Neural crest cell (in vitro differentiated cells): ENCODE measurements at regions not wholly inside any gene's neighbourhood (a gene's known extent, or its start where the extent isn't known, plus 50 kb on each side); places are given as distances from the start of the nearest gene placed in this dataset. TPM values are rescaled to one million over a fixed set of nuclear protein-coding genes. Genes with fewer than 3 reads are reported as not detected.
"Not testable (repeated sequence)": the region's sequence is repeated elsewhere in the genome, so short reads cannot be mapped to it uniquely, and the experiment has no call there.

Experiments used
- DNase-seq: peaks from one replicate; pipeline ENCODE4 v3.0.0; 2021; ENCODE audit warnings: low read depth, mixed read lengths, low spot score
- H3K27ac Mint-ChIP-seq: one replicate; pipeline ENCODE4 v1.8.0; 2021; ENCODE audit warnings: mild to moderate bottlenecking, mixed read lengths; ENCODE audit not compliant: unreplicated experiment
- H3K27me3 Mint-ChIP-seq: 2 replicates; pipeline ENCODE4 v1.8.0; 2021; ENCODE audit warnings: low read depth, mild to moderate bottlenecking, mixed read lengths
- H3K36me3 Mint-ChIP-seq: 2 replicates; pipeline ENCODE4 v1.8.0; 2021; ENCODE audit warnings: low read depth, mild to moderate bottlenecking, mixed read lengths
- H3K4me1 Mint-ChIP-seq: 2 replicates; pipeline ENCODE4 v1.8.0; 2021; ENCODE audit warnings: mixed read lengths
- H3K4me3 Mint-ChIP-seq: one replicate; pipeline ENCODE4 v1.8.0; 2021; ENCODE audit warnings: mild to moderate bottlenecking, mixed read lengths
- H3K9me3 Mint-ChIP-seq: 2 replicates; pipeline ENCODE4 v1.8.0; 2021; ENCODE audit warnings: mixed read lengths
- microRNA-seq: library from miRNA; unstranded; fragments of <30 nt; microRNA quantifications from one replicate; pipeline ENCODE4, GENCODE V29; 2020
- TF ChIP-seq, protein P1 (sequence below): fragments of 200-600 bp; sonication (generic); conservative IDR thresholded peaks from 2 replicates; pipeline ENCODE4 v1.5.0; 2021; ENCODE audit warnings: antibody characterized with exemption, mild to moderate bottlenecking

DNA sequence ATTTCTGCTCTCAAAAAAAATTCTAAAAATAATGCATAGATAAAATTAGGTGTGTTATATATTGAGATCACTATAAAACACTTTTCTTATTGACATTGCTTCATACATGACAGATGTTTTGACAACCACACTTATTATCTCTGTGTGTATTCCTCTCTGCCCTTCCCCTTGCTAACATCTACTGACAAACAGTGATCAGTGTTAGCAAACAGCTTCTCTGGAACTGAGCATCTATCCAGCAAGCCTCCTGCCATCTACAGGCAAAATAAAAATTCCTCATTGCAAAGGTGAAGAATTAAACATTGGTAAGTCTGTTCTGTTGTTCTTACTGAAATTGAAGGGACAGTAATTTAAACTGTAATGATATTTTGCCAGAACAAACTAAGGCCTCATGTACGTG lies 2153.9 kb downstream of the NCAM2 start:
- H3K4me1 Mint-ChIP-seq, result no peaks in the 10 kb centered on the region
- no peaks in the 10 kb centered on the region for H3K27me3 Mint-ChIP-seq
- no peak overlapping the region for H3K27ac Mint-ChIP-seq
- H3K36me3 Mint-ChIP-seq, result no peaks in the 10 kb centered on the region
- no peaks in the 10 kb centered on the region for H3K9me3 Mint-ChIP-seq
- TF ChIP-seq, protein P1, sequence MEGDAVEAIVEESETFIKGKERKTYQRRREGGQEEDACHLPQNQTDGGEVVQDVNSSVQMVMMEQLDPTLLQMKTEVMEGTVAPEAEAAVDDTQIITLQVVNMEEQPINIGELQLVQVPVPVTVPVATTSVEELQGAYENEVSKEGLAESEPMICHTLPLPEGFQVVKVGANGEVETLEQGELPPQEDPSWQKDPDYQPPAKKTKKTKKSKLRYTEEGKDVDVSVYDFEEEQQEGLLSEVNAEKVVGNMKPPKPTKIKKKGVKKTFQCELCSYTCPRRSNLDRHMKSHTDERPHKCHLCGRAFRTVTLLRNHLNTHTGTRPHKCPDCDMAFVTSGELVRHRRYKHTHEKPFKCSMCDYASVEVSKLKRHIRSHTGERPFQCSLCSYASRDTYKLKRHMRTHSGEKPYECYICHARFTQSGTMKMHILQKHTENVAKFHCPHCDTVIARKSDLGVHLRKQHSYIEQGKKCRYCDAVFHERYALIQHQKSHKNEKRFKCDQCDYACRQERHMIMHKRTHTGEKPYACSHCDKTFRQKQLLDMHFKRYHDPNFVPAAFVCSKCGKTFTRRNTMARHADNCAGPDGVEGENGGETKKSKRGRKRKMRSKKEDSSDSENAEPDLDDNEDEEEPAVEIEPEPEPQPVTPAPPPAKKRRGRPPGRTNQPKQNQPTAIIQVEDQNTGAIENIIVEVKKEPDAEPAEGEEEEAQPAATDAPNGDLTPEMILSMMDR, result no peak
- no peak overlapping the region for H3K4me3 Mint-ChIP-seq
- DNase-seq, result no peak

DNA sequence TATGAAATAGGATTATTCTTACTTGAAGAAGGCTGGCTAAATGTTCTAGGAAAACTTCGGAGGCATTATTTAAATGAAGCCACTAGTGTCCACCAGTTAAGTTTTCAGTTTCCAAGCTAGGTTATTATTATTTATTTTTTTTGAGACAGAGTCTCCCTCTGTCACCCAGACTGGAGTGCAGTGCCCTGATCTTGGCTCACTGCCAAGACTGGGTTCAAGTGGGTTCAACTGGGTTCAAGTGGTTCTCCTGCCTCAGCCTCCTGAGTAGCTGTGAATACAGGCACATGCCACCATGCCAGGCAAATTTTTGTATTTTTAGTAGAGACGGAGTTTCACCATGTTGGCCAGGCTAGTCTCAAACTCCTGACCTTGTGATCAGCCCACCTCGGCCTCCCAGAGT lies 2155.6 kb downstream of the NCAM2 start:
- not testable (repeated sequence) for DNase-seq

DNA sequence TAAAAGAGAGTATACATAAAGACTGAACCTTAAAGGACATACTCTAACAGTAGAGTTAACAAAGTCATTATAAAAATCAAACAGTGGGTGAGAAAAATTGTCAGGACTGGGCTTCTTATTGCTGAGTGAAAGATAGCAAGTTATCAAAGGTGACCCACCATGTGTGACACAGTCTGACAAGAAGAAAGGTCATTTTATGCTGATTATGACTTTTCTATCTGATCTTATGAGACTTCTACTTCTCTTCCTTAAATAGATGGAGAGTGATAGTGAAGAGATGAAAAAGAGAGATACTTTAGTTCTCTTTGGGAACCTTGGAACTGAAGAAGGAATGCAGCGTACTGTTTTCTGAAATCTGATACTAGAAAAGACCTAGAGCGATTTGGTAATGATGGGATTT lies 2157.1 kb downstream of the NCAM2 start:
- Mint-ChIP-seq H3K4me1 (no peaks in the 10 kb centered on the region), H3K27me3 (no peaks in the 10 kb centered on the region), H3K36me3 (no peaks in the 10 kb centered on the region), H3K9me3 (no peaks in the 10 kb centered on the region), H3K4me3 (no peak overlapping the region), H3K27ac (no peak overlapping the region)
- no peak for DNase-seq
- TF ChIP-seq, protein P1, result no peak

More for the DNA sequence above, 2155.6 kb downstream of the NCAM2 start:
- not testable (repeated sequence) for H3K36me3 Mint-ChIP-seq, H3K4me1 Mint-ChIP-seq, H3K27me3 Mint-ChIP-seq, H3K9me3 Mint-ChIP-seq, H3K4me3 Mint-ChIP-seq, H3K27ac Mint-ChIP-seq

DNA sequence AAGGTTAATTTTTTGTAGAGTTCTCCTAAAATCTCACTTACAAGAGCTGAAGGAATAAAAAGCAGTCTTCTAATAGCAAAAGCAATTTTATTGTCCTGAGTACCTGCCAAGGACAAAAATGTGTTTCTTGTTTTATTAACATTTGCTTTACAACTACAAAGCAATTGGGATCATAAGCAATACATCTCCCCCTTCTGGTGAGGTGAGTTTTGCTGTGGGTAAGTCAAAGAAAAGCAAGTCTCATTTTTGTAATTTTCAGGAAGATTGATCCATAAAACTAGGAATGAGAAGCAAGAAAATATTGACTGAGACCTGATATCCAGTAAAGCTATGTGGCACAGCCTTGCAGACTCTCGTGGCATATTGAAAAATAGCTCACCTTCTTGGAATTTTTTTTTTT lies 2162.7 kb downstream of the NCAM2 start:
- TF ChIP-seq, protein P1, result no peak
- Mint-ChIP-seq H3K27ac (no peak overlapping the region), H3K9me3 (no peaks in the 10 kb centered on the region), H3K4me3 (no peak overlapping the region), H3K27me3 (no peaks in the 10 kb centered on the region), H3K4me1 (peaks cover 5% of the 10 kb centered on the region), H3K36me3 (no peaks in the 10 kb centered on the region)
- no peak for DNase-seq

DNA sequence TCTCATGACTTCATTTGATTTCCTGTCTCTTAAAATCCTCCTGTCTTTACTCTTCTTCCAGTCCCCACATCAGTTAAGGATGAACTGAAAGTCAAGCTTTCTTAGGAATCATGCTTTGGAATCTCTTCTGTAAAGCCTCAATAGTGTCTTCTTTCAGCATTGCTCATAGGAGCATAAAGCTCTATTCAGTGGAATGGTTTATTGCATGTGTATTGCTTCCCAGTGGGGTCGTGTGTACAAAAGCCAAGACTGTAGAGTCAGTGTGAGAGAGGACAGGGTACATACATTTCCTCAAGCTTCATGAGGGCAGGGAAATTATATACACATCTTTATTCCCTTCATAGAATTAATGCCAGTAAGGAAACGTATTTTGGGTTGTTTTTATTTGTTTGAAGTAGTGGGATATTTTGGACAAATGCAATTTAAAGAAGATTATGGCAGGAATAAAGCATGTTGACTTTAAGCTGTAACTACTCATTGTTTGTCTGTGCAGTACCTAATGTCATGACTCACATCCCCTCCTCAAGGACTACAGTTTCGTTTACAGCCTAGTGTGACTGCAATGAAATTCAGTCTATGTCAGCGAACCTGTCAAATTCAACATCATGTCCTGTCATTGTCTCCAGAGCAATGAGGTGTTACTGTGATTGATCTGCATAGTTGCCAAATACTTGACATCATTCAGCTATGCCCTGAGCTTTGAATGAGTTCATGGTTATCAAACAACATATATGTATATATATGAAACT lies 2164.2 kb downstream of the NCAM2 start:
- H3K36me3 Mint-ChIP-seq, result no peaks in the 10 kb centered on the region
- no peak overlapping the region for H3K4me3 Mint-ChIP-seq

More for the DNA sequence above, 2164.2 kb downstream of the NCAM2 start:
- Mint-ChIP-seq H3K9me3 (no peaks in the 10 kb centered on the region), H3K4me1 (peaks cover 5% of the 10 kb centered on the region), H3K27ac (no peak overlapping the region), H3K27me3 (no peaks in the 10 kb centered on the region)
- no peak for DNase-seq
- TF ChIP-seq, protein P1, result no peak

Small RNAs in the stretch of these regions (microRNA-seq; reads per million reads assigned to microRNA genes)
- gene MIR6130, result not detected
